GM18861 (cell line): ENCODE measurements at regions not wholly inside any gene's neighbourhood (a gene's known extent, or its start where the extent isn't known, plus 50 kb on each side); places are given as distances from the start of the nearest gene placed in this dataset.
A peak's percentile ranks its signal among the peaks of the same experiment; 100 is the strongest.
"Not testable (repeated sequence)": the region's sequence is repeated elsewhere in the genome, so short reads cannot be mapped to it uniquely, and the experiment has no call there.

Experiments
- ATAC-seq: cut with Tn5 transposase; IDR thresholded peaks from one replicate; pipeline ENCODE4 v1.9.1; 2021; ENCODE audit not compliant: unreplicated experiment

GRCh38 chr11:15300341-15300740 lies 185.6 kb downstream of the INSC start:
- no peak for ATAC-seq

GRCh38 chr11:15307619-15308024 lies 192.9 kb downstream of the INSC start:
- no peak for ATAC-seq

- ATAC-seq = no peak
Observed at GRCh38 chr11:15308840-15309239, 194.1 kb downstream of the INSC start.

GRCh38 chr11:15309296-15309695 lies 194.6 kb downstream of the INSC start:
- ATAC-seq = no peak

DNA sequence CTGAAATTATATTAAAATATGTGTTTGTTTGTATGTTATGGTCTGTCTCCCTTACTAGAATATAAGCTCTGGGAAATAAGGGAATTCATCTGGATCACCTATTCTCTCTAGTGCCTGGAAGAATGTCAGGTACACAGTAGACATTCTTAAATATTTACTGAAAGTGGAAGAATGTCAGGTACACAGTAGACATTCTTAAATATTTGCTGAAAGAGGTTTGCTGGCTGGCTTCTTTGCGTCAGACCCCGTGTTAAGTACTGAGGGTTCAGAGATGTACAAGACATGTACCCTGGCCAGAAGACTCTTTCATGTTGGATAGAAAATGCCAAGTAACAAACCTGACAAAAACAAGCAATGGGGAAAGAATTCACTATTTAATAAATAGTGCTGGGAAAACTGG lies 199.1 kb downstream of the INSC start:
- ATAC-seq = no peak

DNA sequence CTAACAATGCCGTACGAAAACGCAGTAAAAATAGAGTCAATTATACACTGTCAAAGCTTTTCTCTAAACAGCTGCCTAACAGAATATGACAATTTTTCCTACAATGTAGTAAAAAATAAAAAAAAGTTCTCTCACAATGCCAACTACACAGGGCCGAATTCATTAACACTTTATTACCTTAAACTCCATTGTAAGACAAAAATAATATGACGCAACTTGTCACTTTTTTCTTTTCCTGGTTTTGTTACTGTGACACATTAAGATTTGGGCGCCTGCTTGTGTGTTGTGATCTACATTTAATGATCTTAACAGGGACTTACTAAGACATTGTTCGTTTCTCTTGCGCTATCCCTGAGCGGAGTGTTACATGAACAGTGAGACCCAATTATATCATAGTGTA lies 204.1 kb downstream of the INSC start:
- no peak for ATAC-seq

- no peak for ATAC-seq
Observed at GRCh38 chr11:15326520-15326919, 211.8 kb downstream of the INSC start.

DNA sequence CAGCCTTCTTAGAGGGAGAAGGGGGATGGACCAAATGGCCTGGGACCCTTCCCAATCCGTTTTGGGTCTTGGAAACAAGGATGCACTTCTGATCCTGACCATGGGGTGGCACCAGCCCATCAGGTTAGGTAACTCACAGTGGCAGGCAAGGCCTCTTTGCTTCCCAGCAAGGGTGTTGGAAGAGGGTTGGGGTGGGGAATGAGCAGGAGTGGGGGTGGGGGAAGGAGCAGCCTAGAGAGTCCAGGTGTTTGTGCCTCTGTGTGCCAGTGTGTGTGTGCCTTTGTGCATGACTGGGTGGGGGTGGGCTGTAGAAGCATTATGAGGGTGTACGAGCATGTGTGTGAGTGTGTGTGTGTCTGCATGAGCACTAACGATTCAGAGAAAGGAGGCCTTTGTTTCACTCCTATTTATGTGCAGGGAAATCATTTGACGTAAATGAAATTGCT lies 213.1 kb downstream of the INSC start:
- ATAC-seq = peak; percentile 60

DNA sequence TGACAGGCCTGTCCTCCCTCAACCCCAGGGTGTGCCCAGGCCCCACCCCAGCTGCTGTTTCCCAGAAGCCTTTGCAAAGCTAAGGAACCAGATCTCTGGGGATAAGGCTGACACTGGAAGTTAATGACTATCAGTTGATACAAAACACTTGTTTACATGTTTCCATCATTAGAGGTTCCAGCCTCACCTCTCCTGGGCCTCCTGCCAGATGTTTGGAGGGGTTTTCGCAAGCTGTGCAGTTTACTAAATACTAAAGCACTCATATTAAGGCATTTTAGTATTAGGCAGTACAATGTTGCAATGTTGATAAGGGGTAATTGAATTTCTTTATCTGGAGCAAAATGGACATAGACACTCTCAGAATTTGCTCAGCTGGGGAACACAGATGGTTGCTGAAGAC lies 218.7 kb downstream of the INSC start:
- no peak for ATAC-seq

GRCh38 chr11:15334766-15335165 lies 220.0 kb downstream of the INSC start:
- ATAC-seq = no peak

GRCh38 chr11:15336021-15336420 lies 221.3 kb downstream of the INSC start:
- no peak for ATAC-seq

DNA sequence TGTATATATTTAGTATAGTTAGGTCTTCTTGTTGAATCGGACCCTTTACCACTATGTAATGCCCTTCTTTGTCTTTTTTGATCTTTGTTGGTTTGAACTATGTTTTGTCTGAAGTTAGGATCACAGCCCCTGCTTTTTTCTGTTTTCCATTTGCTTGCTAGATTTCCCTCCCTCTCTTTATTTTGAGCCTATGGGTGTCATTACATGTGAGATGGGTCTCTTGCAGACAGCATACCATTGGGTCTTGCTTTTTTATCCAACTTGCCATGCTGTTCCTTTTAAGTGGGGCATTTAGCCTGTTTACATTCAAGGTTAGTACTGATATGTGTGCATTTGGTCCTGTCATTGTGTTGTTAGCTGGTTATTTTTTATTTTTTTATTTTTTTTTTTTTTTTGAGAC lies 224.6 kb downstream of the INSC start:
- no peak for ATAC-seq

- no peak for ATAC-seq
Observed at GRCh38 chr11:15341587-15341986, 226.9 kb downstream of the INSC start.

DNA sequence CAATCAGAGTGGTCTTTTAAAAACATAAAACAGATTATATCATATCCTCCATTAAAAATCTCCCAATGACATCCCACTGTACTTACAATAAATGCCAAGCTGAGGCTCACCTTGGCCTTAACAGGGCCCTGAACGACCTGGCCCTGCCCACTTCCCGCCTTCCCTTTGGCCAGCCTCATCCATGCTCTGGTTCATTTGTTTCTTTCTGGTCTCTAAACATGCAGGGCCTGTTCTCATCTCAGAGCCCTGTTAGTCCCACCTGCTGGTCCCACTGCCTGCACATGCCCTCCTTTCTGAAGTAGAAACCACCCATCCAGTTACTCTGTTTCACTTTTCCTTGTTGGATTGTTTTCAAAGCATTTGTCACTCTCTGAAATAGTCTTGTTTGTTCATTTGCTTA lies 227.4 kb downstream of the INSC start:
- ATAC-seq = no peak

- ATAC-seq = no peak
Observed at GRCh38 chr11:15346907-15347306, 232.2 kb downstream of the INSC start.

GRCh38 chr11:15347969-15348734 lies 233.4 kb downstream of the INSC start:
- no peak for ATAC-seq

- ATAC-seq = no peak
Observed at GRCh38 chr11:15349413-15349812, 234.7 kb downstream of the INSC start.

- no peak for ATAC-seq
Observed at GRCh38 chr11:15361316-15361715, 246.6 kb downstream of the INSC start.

GRCh38 chr11:15365286-15365685 lies 250.6 kb downstream of the INSC start:
- not testable (repeated sequence) for ATAC-seq

DNA sequence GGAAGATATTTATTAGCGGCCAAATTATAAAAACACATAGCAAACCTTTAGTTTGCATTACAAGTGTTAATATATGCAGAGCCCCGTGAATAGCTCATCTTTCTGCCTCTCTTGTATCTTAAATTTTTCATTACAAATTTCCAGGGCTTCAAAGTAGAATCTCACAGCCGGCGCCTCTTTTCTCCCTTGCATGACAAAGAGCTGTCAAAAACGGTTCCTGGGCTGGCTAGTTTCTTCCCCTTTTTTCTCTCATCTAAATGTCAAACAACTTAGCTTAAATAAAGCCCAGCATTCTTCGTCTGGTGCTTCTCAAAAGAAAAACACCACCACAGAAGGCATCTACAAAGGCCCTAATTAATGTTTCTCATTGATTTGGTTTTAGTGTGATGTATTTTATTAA lies 253.0 kb downstream of the INSC start:
- ATAC-seq = no peak

DNA sequence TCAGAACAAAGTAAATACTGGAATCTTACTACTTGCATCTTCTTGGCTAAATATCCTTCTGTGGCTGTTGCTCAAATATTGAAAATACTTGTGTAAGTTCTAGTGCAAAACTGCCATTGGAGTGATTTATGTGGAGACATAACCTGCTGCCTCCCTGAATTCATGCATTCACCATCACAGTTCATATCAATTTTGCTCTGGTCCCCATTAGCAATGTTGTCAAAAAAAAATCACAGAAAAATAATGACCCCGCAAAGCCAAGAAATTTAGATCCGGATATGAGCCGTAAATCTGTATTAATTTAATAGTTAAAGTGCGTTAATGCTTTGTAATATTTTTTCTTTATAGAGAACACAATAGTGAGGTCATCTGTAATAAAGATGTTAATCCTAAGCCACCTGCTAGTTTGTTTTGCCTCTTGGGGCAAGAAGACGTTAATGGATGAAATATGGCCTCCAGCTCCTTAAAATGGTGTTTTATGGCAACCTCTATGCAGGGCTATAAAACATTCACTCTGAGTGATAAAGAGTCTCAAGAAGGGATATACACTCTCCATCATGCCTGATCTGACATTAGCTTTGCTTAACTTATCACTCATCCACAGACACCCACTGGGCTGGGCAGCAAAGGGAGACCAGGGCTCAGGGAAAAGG lies 255.9 kb downstream of the INSC start:
- ATAC-seq = no peak

DNA sequence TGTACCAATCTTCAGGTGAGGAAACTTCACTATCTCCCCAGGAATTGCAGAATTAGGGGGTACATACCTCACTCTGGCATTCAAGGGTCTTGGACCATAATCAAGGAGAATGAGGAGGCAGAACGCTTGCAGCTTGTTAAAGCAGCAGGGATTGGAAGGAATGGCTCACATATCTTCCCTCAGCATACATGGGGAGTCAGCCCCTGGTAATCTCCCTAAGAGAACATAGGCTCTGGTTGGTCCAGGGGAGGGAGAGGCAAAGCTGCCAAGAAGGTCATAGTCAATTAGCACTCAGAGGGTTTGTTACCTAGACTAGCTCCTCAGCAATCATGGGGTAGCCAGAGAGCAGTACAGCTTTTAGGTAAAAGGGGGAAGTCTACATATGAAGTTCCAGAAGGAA lies 256.8 kb downstream of the INSC start:
- ATAC-seq = no peak

DNA sequence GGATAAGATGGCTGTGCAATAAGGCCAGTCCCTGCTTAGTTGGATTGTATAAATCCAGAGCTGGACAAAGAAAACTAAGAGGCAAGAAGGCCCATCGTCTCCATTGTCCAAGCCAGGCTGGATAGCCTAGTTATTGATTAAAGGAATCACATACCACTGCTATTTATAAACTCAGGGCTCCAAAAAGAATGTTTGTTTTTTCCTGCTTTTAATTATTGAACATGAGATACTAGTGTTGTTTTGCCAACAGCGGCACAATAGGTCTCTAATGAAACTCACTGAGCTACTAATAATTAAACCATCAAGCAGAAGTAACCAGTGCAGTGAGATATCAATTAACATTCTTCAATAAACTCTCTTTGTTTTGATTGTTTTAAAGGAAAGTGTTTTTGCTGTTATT lies 259.7 kb downstream of the INSC start:
- no peak for ATAC-seq
